ENCODE measurements at regions not wholly inside any gene's neighbourhood (a gene's known extent, or its start where the extent isn't known, plus 50 kb on each side); places are given as distances from the start of the nearest gene placed in this dataset.
"Not testable (repeated sequence)": the region's sequence is repeated elsewhere in the genome, so short reads cannot be mapped to it uniquely, and the experiment has no call there.

DNA sequence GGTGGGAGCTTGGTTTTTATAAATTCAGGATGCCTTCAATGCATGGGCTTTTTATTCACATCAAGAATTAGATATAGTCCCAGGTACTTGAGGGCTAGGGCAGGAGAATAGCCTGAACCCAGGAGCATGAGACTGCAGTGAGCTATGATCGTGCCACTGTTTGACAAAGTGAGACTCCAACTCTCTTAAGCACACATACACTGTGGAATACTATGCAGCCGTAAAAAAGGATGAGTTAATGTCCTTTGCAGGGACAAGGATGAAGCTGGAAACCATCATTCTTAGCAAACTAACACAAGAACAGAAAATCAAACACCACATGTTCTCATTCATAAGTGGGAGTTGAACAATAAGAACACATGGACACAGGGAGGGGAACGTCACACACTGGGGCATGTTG is 470.0 kb downstream of the SETD4 start:
- not testable (repeated sequence) for DNase-seq

DNA sequence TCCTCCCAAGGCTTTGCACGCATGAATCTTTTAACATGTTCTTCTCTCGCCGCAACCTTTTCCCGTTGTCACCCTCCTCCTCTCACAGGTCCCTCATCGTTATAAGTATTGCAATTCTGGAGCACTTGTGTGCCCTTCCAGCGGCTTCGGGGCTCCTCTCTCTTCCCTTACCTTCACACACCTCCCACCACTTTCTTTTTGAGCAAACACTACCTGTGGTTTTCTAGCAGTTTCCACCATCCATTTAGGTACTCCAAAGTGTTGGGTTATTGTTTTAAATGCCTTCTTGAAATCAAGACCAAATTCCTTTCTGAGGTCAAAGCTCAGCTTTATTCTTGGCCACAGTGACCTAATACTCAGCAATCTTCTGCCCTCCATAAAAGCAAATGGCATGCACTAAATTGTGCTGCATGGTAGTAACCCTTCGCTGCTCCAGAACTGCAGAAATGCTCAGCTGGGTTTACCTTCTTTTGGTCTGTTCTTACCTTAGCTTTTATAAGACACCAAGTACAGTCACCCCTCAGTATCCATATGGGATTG is 472.4 kb downstream of the SETD4 start:
- no peak for DNase-seq

DNA sequence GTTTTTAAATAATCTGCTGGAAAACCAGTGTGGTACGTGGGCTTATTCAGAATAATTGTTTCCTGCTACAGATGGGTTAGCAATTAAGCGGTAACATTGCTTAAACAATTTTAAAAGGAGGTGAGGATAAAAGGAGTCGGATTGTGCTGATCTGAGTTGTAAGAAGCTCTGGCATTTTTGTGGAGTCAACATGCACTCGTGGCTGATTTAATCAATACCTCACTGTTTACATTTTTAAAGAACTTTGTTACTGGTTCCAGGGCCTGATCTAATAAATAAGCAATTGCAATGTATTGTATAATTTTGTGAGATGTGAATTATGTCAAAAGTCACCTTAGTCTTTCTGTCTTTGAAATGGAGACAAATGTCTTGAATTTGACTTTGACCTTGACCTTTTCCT is 474.0 kb downstream of the SETD4 start:
- DNase-seq, result no peak

DNA sequence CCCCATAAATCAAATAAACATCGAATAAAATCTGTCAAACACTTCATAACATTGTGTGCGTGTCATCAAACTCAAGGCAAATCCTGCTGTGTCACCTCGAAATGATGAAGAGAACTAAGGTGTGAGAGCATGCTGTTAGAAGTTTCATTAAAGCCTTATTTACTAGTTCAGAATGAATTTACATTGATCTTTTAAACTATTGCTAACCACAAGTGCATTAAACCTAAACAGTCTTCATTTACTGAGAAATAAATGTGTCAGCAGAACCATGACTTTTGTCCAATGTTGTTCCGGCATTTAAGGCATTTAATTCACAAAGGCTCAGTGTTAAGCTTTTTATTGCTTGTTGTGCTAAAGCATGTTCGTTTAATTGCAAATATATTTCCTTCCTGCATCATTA is 474.4 kb downstream of the SETD4 start:
- no peak for DNase-seq

DNA sequence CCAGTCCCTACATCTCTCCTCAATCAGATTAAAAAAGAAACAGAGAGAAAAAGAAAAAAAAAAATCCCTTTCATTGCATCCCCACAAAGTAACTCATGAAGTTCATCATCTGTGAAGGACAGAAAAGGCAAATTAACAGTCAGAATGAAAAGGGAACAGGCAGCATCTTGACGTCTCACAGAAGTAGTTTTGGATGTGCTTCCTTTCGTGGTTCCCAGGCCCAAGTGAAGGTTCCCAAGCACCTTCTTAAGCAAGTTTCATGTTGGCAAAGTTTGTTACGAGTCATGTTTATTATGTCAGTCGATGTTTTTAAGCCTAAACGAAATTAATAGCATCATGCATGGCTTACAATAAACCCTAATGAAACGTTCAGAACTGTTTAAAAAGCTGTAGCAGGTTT is 475.2 kb downstream of the SETD4 start:
- DNase-seq, result no peak

DNA sequence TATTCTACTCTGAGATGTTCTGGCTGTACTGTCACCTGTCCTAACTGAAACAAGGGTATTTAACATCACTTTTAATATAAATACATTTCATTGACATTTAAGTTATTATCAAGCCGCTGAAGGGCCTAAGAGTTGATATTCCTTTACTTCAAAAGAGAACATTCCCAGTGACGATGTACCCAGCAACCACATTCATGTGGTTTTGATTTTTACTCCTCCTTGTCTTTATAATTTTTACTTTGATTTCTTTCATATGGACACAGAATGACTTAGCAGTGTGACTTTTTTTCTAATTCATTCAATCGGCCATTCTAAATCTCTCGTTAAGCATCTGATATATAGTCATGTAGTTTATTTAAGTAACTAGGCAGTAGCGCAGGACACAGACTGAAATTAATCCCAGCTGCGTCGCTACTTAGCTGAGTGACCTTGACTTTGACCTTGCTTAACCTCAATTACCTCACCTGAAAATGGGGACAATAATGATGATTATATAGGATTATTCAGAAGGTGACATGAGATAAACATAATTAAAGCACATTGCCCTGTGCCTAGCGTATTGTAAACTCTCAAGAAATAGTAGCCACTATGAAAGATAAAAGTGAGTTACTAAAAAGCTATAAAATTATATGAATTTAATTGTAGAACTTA is 476.6 kb downstream of the SETD4 start:
- DNase-seq, result no peak

DNA sequence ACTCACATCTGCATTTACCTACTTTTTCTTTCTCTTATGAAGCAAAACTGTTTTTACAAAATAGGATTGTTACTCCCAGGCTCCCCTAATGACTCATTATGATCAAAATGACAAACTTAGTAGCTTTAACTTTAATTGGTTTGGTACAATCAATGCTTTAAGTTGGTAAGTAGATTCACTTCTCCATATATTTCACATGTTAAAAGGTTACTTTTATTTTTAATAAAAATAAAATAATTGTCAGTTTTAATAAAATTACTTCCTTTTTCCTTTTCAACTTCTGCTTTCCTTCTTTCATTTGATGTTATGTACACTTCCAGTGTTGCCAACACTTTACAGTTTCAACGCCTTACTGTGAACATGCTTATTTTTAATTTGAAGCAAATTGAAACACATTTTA is 477.6 kb downstream of the SETD4 start:
- DNase-seq, result peak; percentile 21 to 47

DNA sequence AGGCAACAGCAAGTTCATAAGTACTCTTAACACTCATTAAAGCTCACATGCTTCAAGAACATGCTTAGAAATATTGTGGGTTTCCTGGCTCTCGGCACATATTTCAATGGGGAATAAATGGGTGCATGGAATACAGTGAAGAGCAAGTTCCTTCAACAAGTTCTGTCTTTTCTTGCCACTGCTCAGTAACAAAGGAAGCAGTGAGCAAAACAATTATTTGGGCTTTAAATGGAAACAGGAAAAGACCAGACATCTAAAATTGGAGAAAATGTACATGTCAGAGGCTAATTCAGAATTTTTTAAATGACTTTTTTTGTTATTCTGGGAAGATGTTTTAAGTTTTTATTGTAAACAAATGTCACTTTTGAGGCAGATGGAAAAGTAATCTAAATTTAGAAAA is 478.7 kb downstream of the SETD4 start:
- no peak for DNase-seq

DNA sequence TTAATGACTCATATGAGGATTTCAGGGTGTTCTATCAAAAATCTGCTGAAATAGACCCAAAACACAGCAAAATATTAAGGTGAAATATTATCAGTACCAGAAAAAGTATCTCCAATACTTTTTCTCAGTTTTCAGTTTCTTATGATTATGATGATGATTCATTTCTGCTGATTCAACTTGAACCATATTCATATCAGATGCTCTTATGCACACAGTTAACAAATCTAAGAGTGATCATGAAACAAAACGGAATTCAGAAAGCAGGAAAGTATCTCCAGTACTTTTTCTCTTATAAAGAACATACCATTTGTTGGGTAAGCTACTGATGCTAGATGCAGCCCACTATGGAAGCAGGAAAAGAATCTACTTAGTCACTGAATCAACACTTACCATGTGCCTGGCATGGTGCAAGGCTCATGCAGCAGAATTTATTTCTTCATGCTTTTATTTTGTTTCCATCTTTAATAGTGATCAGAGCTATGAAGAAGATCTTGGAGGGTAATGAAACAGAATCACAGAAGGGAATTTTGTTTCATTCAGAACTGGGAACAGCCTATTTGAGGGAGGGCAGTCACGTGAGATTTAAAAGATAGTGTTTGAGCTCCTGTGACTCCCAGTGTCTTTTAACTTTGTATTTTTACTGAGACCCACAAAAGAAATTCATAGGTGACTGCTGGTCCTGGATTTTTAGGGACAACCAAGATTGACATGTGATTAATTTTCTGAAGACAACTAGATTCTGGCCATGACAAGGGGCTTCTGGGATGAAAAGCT is 480.6 kb downstream of the SETD4 start:
- no peak for DNase-seq

DNA sequence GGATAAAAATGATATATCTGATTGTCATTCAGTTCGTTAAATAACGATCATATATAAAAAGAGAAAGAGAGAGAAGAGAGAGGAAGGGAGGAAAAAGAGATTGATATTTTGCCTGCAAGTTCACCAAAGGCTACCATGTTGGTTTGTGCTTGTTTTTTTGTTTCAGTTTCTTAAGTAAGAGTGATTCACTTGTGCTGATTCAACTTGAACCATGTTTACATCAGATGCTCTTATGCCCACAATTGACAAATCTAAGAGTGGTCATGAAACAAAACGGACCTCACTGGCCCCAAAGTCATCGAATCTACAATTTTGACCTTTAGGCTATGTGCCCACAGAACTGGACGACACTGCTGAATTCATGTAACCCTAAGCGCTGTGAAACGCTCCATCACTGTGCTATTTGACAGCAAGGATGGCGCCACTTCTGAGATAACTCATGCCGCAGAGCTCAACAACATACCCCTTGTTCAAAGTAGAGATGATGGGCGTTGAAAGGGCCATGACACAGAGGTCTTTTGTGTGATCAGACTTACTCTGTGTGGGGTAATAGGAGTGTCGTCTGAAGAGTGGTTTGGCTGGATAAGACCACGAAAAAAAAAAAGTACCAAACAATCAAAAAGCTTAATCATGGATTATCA is 481.4 kb downstream of the SETD4 start:
- DNase-seq, result peak in 1 of 2 donors; percentile 18

DNA sequence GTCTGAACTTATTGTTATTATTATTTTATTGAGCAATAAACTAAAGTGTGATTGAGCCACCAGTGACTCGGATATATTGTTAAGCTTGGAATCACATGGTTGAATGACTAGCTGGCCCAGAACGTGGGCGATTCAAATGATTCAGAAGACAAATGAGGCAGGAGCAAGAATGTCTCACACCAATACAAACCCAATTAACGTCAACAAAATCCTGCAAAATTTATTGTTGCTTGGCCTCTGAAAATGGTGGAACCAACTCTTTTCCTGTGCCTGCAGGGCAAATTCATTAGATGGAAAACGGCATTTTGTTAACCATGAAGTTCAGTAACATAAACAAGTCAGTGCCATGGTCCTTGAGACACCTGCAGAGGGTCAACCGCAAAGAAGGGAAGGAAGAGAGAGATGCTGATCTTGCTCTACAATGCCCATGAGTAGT is 482.0 kb downstream of the SETD4 start:
- DNase-seq, result peak; percentile 36 to 51

DNA sequence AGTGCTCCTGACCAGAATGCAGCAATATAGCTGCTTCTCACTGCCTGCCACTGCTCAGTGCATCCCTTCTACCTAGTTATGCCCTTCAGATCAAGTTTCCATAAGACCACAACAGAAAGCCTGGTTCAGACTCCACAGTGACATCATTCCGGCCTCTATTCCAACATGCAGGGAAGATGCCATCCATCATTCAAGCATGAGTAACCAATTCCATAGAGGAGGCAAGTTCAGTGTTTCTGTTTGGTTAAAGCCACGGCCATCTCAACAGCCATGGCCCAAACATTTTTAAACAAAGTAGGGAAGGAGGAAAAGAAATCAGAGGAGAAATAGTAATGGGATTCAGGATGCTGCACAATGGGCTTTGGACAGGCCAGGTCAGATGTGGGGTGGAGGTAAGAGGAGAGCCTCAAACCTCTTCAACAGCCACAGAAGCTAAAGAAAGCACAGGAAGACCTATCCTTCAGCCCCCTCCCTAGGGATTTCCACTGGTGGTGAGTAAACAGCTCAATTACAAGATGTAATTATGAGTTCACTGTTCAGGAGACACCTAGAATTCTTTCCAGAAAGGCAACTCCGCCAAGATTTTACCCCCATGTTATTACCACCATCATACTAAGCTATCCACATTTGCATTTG is 484.9 kb downstream of the SETD4 start:
- no peak for DNase-seq

DNA sequence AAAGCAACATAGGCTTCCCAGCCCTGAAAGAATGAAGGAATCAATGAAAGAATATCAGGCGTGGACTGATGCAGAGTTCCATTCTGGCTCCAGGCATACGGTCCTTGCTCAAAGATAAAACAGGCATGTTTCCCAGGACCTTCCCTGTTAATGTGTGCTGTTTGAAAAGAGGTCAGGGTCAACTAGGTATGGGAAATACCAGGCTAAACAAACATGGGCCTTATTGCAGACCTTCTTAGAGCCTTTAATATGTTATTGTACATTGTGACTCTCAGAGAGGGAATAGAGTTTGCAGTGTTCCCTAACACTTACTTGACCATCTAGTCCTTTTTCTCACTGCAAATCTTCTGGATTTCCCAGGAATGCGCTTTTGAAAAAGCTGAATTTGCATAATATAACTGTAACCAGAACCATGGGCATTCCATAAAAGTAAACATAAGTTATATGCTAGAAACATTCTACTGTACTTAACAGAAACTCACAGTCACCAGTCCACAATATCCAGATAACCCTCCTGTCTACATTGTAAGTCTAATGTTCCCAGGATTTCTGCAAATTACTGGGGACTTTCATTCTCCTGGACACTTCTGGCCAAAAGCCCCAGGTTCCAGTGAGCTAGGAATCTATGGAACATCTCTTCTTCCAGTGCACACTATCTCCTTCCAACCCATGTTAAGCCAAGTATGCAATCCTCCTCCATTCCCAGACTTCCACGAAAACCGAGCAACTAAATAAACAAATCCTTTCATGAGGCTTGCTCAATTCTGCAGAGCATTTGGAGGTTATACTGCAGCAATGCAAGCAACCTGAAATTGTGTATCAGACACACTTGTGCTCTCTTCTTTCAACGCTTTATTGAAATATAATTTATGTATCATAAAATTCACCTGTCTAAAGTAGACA is 486.6 kb downstream of the SETD4 start:
- DNase-seq, result no peak

DNA sequence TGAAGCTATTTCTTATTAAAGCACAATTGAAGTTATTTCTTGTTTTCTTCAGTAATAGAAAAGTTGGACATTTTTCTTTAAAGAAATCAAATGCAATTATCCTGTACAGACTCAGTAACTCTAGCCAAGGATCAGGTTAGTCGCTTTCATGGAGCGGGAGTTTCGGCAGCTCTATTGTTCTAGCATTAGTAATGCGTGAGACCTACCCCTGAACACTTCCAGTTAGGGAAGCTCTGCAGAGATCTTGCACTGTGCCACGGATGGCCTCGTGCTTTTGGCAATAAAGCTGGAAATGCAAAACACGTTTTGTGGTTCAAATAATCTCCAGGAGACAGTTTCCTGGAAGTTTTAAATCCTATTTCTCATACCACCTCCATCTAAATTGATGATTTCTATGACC is 488.4 kb downstream of the SETD4 start:
- DNase-seq, result no peak

DNA sequence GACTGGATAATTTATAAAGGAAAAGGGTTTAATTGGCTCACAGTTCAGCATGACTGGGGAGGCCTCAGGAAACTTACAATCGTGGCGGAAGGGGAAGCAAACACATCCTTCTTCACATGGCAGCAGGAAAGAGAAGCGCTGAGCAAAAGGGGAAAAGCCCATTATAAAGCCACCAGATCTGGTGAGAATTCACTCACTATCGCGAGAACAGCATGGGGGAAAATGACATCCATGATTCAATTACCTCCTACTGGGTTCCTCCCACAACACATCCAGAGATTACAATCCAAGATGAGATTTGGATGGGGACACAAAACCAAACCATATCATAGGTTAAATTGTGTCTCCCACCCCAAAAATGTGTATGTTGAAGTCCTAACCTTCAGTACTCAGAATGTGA is 491.7 kb downstream of the SETD4 start:
- DNase-seq, result no peak

DNA sequence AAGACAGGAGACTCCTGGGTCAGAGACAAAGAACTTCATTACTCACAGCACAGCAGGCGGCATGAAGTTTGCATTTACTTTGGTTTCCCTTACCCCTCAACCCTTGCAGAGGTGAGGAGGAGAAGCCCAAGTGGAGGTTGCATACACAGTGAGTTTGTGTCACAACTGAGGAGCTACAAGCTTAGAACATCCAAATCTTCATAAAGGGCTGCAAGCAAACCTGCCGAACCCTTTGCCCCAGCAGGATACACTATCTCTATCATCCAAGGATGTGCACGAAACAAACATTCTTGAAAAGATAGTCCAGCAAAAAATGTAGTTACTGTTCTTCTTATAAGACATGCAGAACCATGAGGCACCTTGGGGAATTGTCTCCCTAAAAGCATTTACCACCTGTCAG is 493.5 kb downstream of the SETD4 start:
- no peak for DNase-seq

DNA sequence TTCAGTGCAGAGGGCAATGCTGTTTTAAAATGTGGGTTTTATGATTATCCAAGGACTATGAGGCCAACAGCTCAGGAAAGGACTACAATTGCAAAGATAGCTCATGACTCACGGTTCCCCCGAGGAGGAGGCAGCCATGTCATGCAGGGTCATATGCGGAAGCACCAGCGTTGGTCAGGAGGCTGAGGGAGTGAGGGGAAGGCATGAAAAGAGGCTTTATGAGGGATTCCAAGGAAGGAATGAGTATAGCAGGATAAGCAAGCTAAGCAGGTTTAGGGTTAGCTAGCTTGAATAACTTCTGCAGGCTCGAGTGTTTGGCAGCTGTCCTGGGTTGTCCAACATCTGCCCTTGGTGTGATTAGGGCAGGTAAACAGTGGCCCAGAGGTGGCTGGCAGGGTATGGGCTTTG is 495.1 kb downstream of the SETD4 start:
- DNase-seq, result peak; percentile 70 to 81

DNA sequence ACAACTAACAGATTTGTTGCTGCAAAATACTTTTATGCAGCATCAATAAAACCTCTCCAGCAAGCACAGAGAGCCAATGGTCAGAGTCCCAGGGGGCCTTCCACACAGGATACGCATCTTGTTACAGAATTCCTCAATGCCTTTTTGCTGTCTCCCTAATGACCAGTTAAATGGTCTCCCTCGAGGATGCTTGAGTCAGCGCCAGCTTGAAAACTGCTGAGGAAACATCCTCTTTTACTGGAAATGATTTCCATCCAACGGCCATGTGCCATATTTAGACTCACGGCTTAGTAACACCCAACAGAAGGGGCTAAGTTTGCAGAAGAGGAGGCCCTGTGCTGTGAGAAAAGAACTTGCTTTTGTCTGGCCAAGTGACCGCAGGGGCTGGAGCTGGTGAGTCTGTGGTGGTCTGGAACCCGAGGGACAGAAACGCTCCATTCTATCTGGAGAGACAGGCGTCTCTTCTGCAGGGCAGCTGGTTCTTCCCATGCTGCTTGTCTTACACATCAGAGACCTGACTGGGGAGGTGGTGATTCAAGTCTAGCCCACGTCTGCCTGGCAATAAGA is 496.4 kb downstream of the SETD4 start:
- peak; percentile 47 to 58 for DNase-seq

DNA sequence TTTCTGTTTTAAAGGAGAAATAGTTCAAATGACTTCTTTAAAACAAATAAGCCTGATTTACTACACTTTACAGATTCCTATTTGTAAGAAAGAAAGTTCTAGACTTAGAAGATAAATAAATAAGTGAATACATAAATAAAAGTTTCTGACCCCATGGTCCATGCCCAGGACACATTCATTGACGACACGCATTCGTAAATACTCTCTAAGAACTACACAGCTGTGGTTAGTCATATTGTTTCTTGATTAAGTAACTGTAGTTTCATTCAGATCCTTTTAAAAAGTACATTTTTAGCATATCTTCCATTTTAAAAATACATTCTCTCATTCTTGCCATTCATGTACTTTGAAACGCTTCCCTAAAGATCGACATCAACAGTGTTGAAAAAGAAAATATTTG is 497.4 kb downstream of the SETD4 start:
- DNase-seq, result no peak

DNA sequence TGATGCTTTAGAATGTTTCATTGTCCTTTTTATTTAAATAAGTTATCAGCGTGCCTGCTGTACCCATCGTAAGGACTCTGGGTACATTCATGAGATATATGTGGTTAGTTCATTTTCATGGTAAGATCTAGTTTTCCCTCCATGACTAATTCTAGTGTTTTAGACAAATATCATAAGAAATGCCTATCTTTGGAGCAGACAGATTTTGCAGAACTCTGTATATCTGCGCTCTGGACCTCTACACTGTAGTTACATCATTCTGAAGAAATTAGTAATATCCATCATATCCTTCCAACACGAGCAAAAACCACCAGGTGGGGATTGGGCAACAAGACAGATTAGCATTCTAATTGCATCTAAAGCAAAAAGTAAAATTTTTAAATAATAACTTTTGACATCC is 499.2 kb downstream of the SETD4 start:
- no peak for DNase-seq

DNA sequence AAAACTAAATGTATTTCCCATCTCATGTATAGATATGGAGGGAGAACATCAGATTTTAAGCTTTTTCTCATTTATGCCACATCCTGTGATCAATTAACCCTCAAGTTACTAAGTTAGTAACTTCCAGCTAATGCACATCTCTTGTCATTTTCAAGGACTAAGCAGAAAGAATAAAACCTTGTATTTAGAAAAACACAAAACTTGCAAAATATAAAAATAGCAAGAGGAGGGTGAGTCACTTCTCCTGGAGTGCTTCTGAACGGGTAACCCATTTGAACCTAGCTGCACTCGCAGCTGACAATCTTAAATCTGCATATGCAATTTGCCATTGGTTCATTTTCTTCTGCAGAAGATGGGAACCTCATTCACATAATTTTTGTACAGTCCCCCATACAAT is 500.5 kb downstream of the SETD4 start:
- no peak for DNase-seq

All from inflammatory macrophage treated with lipopolysaccharide for 1 hour (primary cell).